GM12801 (cell line): ENCODE measurements at regions not wholly inside any gene's neighbourhood (a gene's known extent, or its start where the extent isn't known, plus 50 kb on each side); places are given as distances from the start of the nearest gene placed in this dataset.

ENCODE experiments used
- TF ChIP-seq, protein P1 (sequence below): IDR thresholded peaks from one replicate; pipeline ENCODE4 v1.5.1; 2011; ENCODE audit warnings: control low read depth; ENCODE audit not compliant: insufficient read length; ENCODE audit errors: extremely low read depth

DNA sequence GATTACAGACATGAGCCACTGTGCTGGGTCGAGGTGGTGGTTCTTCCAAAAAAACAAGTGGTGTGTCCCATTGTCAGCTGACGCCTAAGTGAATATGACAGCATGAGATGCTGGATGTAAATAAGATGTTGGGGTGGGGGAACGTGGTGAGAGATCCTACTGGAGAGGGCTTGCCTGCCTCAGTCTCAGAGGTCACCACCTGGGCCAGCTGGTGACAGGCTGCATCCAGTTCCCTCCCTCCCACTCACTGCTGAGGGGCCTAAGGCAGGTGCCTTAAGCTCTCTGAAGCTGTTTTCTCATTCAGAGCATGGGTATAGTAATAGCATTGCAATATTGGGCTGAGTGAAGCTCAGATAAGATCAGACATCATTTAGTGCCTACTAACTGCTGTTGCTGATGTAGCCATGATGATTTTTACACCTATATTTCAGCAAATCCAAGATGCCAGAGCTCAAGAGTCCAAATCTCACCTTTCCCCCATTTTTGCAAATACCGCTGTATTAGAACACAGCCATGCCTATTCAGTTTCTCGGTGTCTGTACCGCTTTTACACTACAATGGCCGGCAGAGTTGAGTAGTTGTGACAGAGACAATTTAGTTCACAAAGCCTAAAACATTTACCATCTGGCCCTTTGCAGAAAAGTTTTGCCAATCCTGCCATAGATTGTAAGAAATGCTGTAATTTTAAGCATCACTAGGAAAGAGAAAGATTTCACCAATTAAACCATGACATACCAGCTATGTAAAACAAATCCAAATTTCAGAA, 171.3 kb downstream of the ANKRD60 start:
- TF ChIP-seq, protein P1, sequence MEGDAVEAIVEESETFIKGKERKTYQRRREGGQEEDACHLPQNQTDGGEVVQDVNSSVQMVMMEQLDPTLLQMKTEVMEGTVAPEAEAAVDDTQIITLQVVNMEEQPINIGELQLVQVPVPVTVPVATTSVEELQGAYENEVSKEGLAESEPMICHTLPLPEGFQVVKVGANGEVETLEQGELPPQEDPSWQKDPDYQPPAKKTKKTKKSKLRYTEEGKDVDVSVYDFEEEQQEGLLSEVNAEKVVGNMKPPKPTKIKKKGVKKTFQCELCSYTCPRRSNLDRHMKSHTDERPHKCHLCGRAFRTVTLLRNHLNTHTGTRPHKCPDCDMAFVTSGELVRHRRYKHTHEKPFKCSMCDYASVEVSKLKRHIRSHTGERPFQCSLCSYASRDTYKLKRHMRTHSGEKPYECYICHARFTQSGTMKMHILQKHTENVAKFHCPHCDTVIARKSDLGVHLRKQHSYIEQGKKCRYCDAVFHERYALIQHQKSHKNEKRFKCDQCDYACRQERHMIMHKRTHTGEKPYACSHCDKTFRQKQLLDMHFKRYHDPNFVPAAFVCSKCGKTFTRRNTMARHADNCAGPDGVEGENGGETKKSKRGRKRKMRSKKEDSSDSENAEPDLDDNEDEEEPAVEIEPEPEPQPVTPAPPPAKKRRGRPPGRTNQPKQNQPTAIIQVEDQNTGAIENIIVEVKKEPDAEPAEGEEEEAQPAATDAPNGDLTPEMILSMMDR: no peak

DNA sequence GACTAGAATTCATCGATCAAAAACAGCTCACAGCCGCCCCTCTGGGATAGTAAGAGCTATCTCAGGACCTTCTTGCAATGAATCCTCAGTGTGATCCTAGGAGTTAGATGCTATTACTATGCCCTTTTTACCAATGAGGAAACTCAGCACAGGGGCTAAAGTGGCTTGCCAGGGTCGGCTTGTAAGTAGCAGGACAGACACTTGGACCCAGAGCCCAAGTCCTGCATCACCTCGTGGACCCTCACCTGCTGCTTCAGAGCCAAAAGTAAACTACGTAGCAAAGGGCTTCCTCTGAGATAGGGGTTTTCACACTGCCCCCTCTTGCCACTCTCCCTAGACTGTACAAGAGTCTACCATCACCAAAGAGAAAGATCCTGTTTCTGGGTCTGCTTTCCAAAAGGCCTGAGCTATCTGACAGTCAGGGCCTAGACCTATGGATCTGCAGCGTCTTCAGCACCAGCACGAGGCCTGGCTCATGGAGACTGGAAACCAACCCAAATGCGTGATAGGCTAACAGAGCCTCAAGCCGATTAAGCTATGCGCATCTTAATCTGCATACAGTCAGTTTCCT, 172.3 kb downstream of the ANKRD60 start:
- TF ChIP-seq, protein P1: no peak

DNA sequence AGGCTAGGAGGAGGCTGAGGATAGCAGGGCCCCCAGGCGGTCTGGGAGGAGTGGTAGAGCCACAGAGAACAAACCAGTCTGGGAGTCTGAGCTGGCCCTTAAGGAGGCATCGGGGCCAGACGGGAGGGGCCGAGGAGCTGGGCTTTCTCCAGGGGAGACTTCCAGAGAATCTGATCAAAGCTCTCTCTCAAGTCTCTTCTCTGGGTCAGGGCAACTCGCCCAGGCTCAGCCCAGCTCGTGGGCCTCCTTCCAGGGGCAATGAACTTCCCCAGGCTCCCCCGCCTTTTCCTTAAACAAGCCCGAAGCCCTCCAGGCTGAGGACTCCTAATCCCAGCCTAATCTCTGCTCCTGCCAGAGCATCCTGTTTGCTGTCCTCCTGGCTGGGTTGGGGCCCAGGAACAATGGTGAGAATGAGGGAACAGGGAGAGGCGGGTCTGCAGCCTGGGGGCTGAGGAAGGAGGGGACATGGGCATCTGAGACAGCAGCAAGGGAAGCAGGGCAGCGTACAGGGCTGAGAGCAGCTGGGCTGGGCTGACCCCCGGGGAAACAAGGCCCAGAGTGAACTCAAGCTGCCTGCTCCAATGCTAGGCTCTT, 173.6 kb downstream of the ANKRD60 start:
- TF ChIP-seq, protein P1: no peak

GRCh38 chr20:58054082-58054779, 174.2 kb downstream of the ANKRD60 start:
- TF ChIP-seq, protein P1: no peak

DNA sequence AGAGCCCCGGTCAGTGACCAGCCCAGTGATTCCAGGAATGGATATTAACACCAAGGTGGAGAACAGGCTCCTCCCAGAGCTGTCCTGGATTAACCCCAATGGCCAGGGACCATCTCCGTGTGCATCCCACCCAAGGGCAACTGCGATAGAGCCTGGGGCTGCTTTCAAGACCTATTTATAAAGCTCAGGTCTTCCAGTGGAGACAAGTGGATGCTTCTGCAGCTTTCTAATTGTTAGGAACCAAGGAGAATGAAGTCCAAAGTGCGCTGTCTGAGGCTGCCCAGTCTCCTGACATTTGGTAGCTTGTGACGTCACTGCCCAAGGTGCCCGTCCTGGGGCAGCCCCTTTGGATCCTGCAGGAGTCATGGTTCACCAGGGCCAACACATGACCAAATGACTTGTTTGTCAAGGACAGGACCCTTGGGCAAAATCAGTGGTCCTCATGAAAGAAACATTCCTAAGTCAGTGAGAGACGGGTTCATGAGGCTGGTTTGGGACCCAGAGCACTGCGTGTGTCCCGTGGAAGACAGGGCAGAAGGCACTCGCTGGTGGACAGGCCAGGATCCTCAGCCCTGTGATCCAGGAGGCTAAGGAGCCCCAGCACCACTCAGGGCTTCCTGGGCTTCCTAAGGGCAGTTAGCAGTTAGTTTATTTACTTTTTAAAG, 174.9 kb downstream of the ANKRD60 start:
- TF ChIP-seq, protein P1: no peak

- TF ChIP-seq, protein P1: no peak
These were observed 177.1 kb downstream of the ANKRD60 start for GRCh38 chr20:58051367-58051766.
